ENCODE measurements at regions not wholly inside any gene's neighbourhood (a gene's known extent, or its start where the extent isn't known, plus 50 kb on each side); places are given as distances from the start of the nearest gene placed in this dataset.

GRCh38 chr5:66518753-66519152 lies 77.4 kb upstream of the MAST4 start:
- no peak overlapping the region for H3K23ac ChIP-seq (ENCODE audit: insufficient read length, low read depth, low read length)
- H2BK12ac ChIP-seq (ENCODE audit: insufficient read length, low read depth, low read length) = no peak overlapping the region
- H3K9me3 ChIP-seq (ENCODE audit: control insufficient read depth, low read depth, low read length) = no peaks in the 10 kb centered on the region
- TF ChIP-seq CTCF (conservative IDR thresholded peaks at IDR 0.05) = no peak
- no peak overlapping the region for H3K56ac ChIP-seq (ENCODE audit: insufficient read length, low read depth, low read length)
- H3K9ac ChIP-seq (ENCODE audit: extremely low read depth, insufficient read length, low read length) = no peak overlapping the region
- no peak overlapping the region for H2BK15ac ChIP-seq (ENCODE audit: low read depth, low read length)
- Mint-ChIP-seq H3K4me1 (peaks cover 5% of the 10 kb centered on the region in 2 experiments; a peak in 1 of 4 replicates), H3K27me3 (ENCODE audit: low read depth) (no peaks in the 10 kb centered on the region), H3K9me3 (peaks cover 21 to 28% of the 10 kb centered on the region in 2 experiments), H3K4me3 (no peak overlapping the region), H3K27ac (no peak overlapping the region), H3K36me3 (ENCODE audit: insufficient read depth in 1 of 3, low read depth in 3 of 3) (peaks cover 3 to 26% (median 9%) of the 10 kb centered on the region in 3 experiments)
- no peak overlapping the region for H3K14ac ChIP-seq (ENCODE audit: insufficient read depth, low read length)
- no peak overlapping the region for H2BK20ac ChIP-seq (ENCODE audit: low read depth, low read length, poor library complexity, severe bottlenecking)
- H3K27me3 ChIP-seq (ENCODE audit: insufficient read depth, low read length) = no peaks in the 10 kb centered on the region
- no peak overlapping the region for H4K8ac ChIP-seq (replicated peaks; ENCODE audit: insufficient read length, low read depth, low read length)
- H4K5ac ChIP-seq (ENCODE audit: insufficient read length, low read depth, low read length) = no peak overlapping the region
- no peaks in the 10 kb centered on the region for H3K79me2 ChIP-seq (ENCODE audit: insufficient read depth, low read length)
- H4K91ac ChIP-seq (ENCODE audit: insufficient read length, low read depth, low read length) = no peak overlapping the region
- no peaks in the 10 kb centered on the region for H3K23me2 ChIP-seq (ENCODE audit: insufficient read length, low read depth, low read length, poor library complexity, severe bottlenecking)
- DNase-seq = no peak
- H3K4me2 ChIP-seq (ENCODE audit: insufficient read depth, insufficient read length, low read length) = no peak overlapping the region
- no peak overlapping the region for H2AK5ac ChIP-seq (ENCODE audit: insufficient read length, low read length)
- no peak overlapping the region for H2BK5ac ChIP-seq (ENCODE audit: insufficient read length, low read length)
- H2BK120ac ChIP-seq (ENCODE audit: low read depth, low read length, poor library complexity, severe bottlenecking) = no peak overlapping the region
- H3T11ph ChIP-seq (ENCODE audit: low read length) = no peak overlapping the region
- H3K4me1 ChIP-seq (ENCODE audit: insufficient read depth, low read length) = no peaks in the 10 kb centered on the region
- no peak overlapping the region for H3K18ac ChIP-seq (ENCODE audit: insufficient read length, low read depth, low read length)
- no peak overlapping the region for H2AFZ ChIP-seq (ENCODE audit: low read length)
- no CpG with 5 or more reads among the region's 4 CpGs for WGBS (ENCODE audit: extremely low coverage, insufficient read length, low lambda C conversion rate)
- H3K4ac ChIP-seq (ENCODE audit: low read depth, low read length) = no peak overlapping the region
- H3K27ac ChIP-seq (ENCODE audit: insufficient read length, low read depth, low read length) = no peak overlapping the region
- H4K20me1 ChIP-seq (ENCODE audit: control insufficient read depth, insufficient read depth, insufficient read length) = no peaks in the 10 kb centered on the region
- no peaks in the 10 kb centered on the region for H3K79me1 ChIP-seq (ENCODE audit: insufficient read depth, low read depth, low read length, poor library complexity, severe bottlenecking)

Measured in H9 (cell line).